WTC11 (cell line): ENCODE measurements at regions not wholly inside any gene's neighbourhood (a gene's known extent, or its start where the extent isn't known, plus 50 kb on each side); places are given as distances from the start of the nearest gene placed in this dataset.

Source experiments
- ATAC-seq: fragments of 200-7000 bp; cut with Tn5 transposase; 2 replicates; pipeline ENCODE4 v1.10.0; 2021; ENCODE audit warnings: mild to moderate bottlenecking, moderate library complexity
- CTCF ChIA-PET: fragments of 300-600 bp; sonication (Branson Sonifier 250); formaldehyde crosslinking; loops from one replicate; lab custom pipeline; 2021; ENCODE audit warnings: antibody characterized with exemption; lab: Charles Lee
- POLR2A ChIA-PET: fragments of 350-600 bp; sonication (Branson Sonifier 250); formaldehyde crosslinking; loops from one replicate; lab custom pipeline; 2021; ENCODE audit warnings: antibody characterized with exemption; lab: Charles Lee
- DNase-seq: peaks from one replicate; pipeline ENCODE4 v3.0.0; 2021; ENCODE audit warnings: low spot score
- H3K27ac Mint-ChIP-seq: 2 replicates; pipeline ENCODE4 v1.8.0; 2021; ENCODE audit warnings: mixed read lengths
- H3K27me3 Mint-ChIP-seq: 2 replicates; pipeline ENCODE4 v1.8.0; 2021; ENCODE audit warnings: low read depth, mild to moderate bottlenecking, moderate library complexity, mixed read lengths
- H3K36me3 Mint-ChIP-seq: 2 replicates; pipeline ENCODE4 v1.8.0; 2021; ENCODE audit warnings: mixed read lengths
- H3K4me1 Mint-ChIP-seq: 2 replicates; pipeline ENCODE4 v1.8.0; 2022; ENCODE audit warnings: mixed read lengths
- H3K4me3 Mint-ChIP-seq: 2 replicates; pipeline ENCODE4 v1.8.0; 2021; ENCODE audit warnings: mild to moderate bottlenecking, moderate library complexity, mixed read lengths
- H3K9me3 Mint-ChIP-seq: 2 replicates; pipeline ENCODE4 v1.8.0; 2021; ENCODE audit warnings: mixed read lengths
- ATF2 ChIP-seq: sonication (generic); formaldehyde crosslinking; IDR thresholded peaks from 2 replicates; pipeline ENCODE4 v1.8.1; 2022; ENCODE audit warnings: low read depth, missing genetic modification reagents, borderline replicate concordance
- ATF3 ChIP-seq: sonication (generic); formaldehyde crosslinking; conservative IDR thresholded peaks from 2 replicates; pipeline ENCODE4 v1.8.1; 2022; ENCODE audit warnings: mild to moderate bottlenecking, missing genetic modification reagents
- CBFB ChIP-seq: sonication (generic); formaldehyde crosslinking; IDR thresholded peaks from 2 replicates; pipeline ENCODE4 v1.8.1; 2022; ENCODE audit warnings: mild to moderate bottlenecking, low read depth, missing genetic modification reagents
- CREM ChIP-seq: sonication (generic); formaldehyde crosslinking; IDR thresholded peaks from 2 replicates; pipeline ENCODE4 v1.8.1; 2022; ENCODE audit warnings: mild to moderate bottlenecking, missing genetic modification reagents, moderate library complexity
- EMX1 ChIP-seq: fragments of 250-450 bp; sonication (Bioruptor Pico); IDR thresholded peaks from 2 replicates; pipeline ENCODE4 v1.8.0; 2021; ENCODE audit warnings: mild to moderate bottlenecking
- ESRRA ChIP-seq: sonication (generic); formaldehyde crosslinking; IDR thresholded peaks from 2 replicates; pipeline ENCODE4 v1.8.1; 2022; ENCODE audit warnings: mild to moderate bottlenecking, missing genetic modification reagents, borderline replicate concordance
- FOXP4 ChIP-seq: sonication (generic); formaldehyde crosslinking; IDR thresholded peaks from 2 replicates; pipeline ENCODE4 v1.8.0; 2022; ENCODE audit warnings: mild to moderate bottlenecking, missing genetic modification reagents
- IRF1 ChIP-seq: sonication (generic); formaldehyde crosslinking; IDR thresholded peaks from 2 replicates; pipeline ENCODE4 v1.8.0; 2023; ENCODE audit warnings: missing genetic modification reagents
- PRDM15 ChIP-seq: sonication (generic); formaldehyde crosslinking; IDR thresholded peaks from 2 replicates; pipeline ENCODE4 v1.8.0; 2022; ENCODE audit warnings: missing genetic modification reagents
- RORB ChIP-seq: fragments of 250-450 bp; sonication (Bioruptor Pico); IDR thresholded peaks from 2 replicates; pipeline ENCODE4 v1.9.0; 2021; ENCODE audit warnings: mild to moderate bottlenecking
- ZNF219 ChIP-seq: sonication (generic); formaldehyde crosslinking; IDR thresholded peaks from 2 replicates; pipeline ENCODE4 v1.8.0; 2023; ENCODE audit warnings: missing genetic modification reagents, mild to moderate bottlenecking, borderline replicate concordance
- ZNF232 ChIP-seq: sonication (generic); formaldehyde crosslinking; IDR thresholded peaks from 2 replicates; pipeline ENCODE4 v1.8.0; 2022; ENCODE audit warnings: mild to moderate bottlenecking, missing genetic modification reagents
- ZNF263 ChIP-seq: sonication (generic); formaldehyde crosslinking; IDR thresholded peaks from 2 replicates; pipeline ENCODE4 v1.8.1; 2022; ENCODE audit warnings: low read depth, mild to moderate bottlenecking, moderate library complexity, missing genetic modification reagents
- ZNF317 ChIP-seq: sonication (generic); formaldehyde crosslinking; IDR thresholded peaks from 2 replicates; pipeline ENCODE4 v1.8.1; 2023; ENCODE audit warnings: low read depth, mild to moderate bottlenecking, moderate library complexity, missing genetic modification reagents, borderline replicate concordance
- ZNF416 ChIP-seq: fragments of 250-450 bp; sonication (Bioruptor Pico); IDR thresholded peaks from 2 replicates; pipeline ENCODE4 v1.9.0; 2021; ENCODE audit warnings: mild to moderate bottlenecking, inconsistent platforms
- ZNF423 ChIP-seq: fragments of 250-450 bp; sonication (Bioruptor Pico); IDR thresholded peaks from 2 replicates; pipeline ENCODE4 v2.1.2; 2022; ENCODE audit warnings: mild to moderate bottlenecking, moderate library complexity
- ZSCAN18 ChIP-seq: fragments of 250-450 bp; sonication (Bioruptor Pico); IDR thresholded peaks from 2 replicates; pipeline ENCODE4 v2.1.2; 2022; ENCODE audit warnings: mild to moderate bottlenecking, moderate library complexity

- TF ChIP-seq ZNF263 (CRISPR knock-in tag) (no peak), ESRRA (CRISPR knock-in tag) (no peak), PRDM15 (CRISPR knock-in tag) (no peak), ATF3 (CRISPR knock-in tag) (no peak), IRF1 (CRISPR knock-in tag) (no peak)
Measured at GRCh38 chr14:44180975-44181374, 326.1 kb downstream of the FSCB start (continued).

- Mint-ChIP-seq H3K36me3 (peaks cover 8% of the 10 kb centered on the region), H3K27me3 (no peaks in the 10 kb centered on the region), H3K9me3 (peaks cover 17% of the 10 kb centered on the region), H3K4me3 (no peak overlapping the region), H3K27ac (no peak overlapping the region), H3K4me1 (no peaks in the 10 kb centered on the region)
- TF ChIP-seq ZNF232 (no peak), EMX1 (no peak), ZNF317 (CRISPR knock-in tag) (no peak), FOXP4 (CRISPR knock-in tag) (no peak), CBFB (CRISPR knock-in tag) (no peak)
- DNase-seq: no peak
- no peak for ATAC-seq
- POLR2A ChIA-PET: no interaction called here
- CTCF ChIA-PET: no interaction called here
Measured at GRCh38 chr14:44170556-44170955, 336.5 kb downstream of the FSCB start.

- Mint-ChIP-seq H3K4me1 (peaks cover 3% of the 10 kb centered on the region; the same call in 1 of the 2 replicates), H3K36me3 (peaks cover 7% of the 10 kb centered on the region), H3K9me3 (peaks cover 14% of the 10 kb centered on the region)
- no peak for TF ChIP-seq ZNF423
- no peak for TF ChIP-seq ZSCAN18
- no peak for TF ChIP-seq PRDM15 (CRISPR knock-in tag)
- TF ChIP-seq ATF3 (CRISPR knock-in tag): no peak
- no peak for TF ChIP-seq CREM (CRISPR knock-in tag)
- TF ChIP-seq ATF2: no peak
- TF ChIP-seq ZNF317 (CRISPR knock-in tag): no peak
- TF ChIP-seq ZNF416: no peak
- no peak for TF ChIP-seq ZNF219 (CRISPR knock-in tag)
- TF ChIP-seq RORB (CRISPR knock-in tag): no peak
- no peak for TF ChIP-seq IRF1 (CRISPR knock-in tag)
- TF ChIP-seq ESRRA (CRISPR knock-in tag): no peak
Measured at GRCh38 chr14:44170101-44170500, 337.0 kb downstream of the FSCB start.

More at GRCh38 chr14:44170101-44170500, 337.0 kb downstream of the FSCB start:
- Mint-ChIP-seq H3K27me3 (no peaks in the 10 kb centered on the region), H3K27ac (no peak overlapping the region), H3K4me3 (no peak overlapping the region)
- no peak for ATAC-seq
- POLR2A ChIA-PET: no interaction called here
- CTCF ChIA-PET: no interaction called here
- DNase-seq: no peak
